GM20000 (cell line): ENCODE measurements at regions not wholly inside any gene's neighbourhood (a gene's known extent, or its start where the extent isn't known, plus 50 kb on each side); places are given as distances from the start of the nearest gene placed in this dataset.
"Not testable (repeated sequence)": the region's sequence is repeated elsewhere in the genome, so short reads cannot be mapped to it uniquely, and the experiment has no call there.

Source experiments
- DNase-seq: peaks from one replicate; pipeline ENCODE4 v3.0.0; 2012; ENCODE audit warnings: low spot score
- CTCF ChIP-seq: IDR thresholded peaks from 2 replicates; pipeline ENCODE4 v1.5.1; 2012; ENCODE audit warnings: mild to moderate bottlenecking, control low read depth; ENCODE audit errors: extremely low read depth, missing control alignments

- DNase-seq: no peak
- no peak for TF ChIP-seq CTCF
These were observed 138.8 kb upstream of the LIFR start for GRCh38 chr5:38695021-38695958.

DNA sequence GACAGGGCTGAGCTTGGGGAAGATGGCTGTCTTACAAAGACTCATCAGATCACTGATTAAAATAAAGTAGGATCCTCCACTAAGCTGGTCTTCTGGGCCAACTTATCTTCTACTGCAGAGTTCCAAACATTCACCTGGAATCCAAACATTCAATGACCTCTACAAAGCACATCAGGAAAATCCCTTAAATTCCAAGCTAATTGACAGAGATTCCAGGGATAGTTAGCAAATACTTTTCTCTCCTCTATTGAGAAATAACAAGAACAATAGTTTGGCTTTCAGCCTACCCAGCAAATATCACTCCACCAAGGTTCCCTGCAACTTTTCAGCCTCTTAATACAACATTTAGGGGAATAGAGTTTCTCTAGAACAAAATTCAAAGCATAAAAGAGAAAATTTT lies 140.6 kb upstream of the LIFR start:
- DNase-seq: no peak

DNA sequence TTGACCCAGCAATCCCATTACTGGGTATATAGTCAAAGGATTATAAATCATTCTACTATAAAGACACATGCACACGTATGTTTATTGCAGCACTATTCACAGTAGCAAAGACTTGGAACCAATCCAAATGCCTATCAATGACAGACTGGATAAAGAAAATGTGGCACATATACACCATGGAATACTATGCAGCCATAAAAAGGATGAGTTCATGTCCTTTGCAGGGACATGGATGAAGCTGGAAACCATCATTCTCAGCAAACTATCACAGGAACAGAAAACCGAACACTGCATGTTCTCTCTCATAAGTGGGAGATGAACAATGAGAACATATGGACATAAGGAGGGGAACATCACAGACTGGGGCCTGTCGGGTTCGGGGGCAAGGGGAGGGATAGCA lies 140.3 kb upstream of the OSMR start:
- DNase-seq: not testable (repeated sequence)

More for the DNA sequence above, 140.6 kb upstream of the LIFR start:
- TF ChIP-seq CTCF: no peak

GRCh38 chr5:38706376-38706775 lies 139.4 kb upstream of the OSMR start:
- no peak for TF ChIP-seq CTCF
- no peak for DNase-seq

DNA sequence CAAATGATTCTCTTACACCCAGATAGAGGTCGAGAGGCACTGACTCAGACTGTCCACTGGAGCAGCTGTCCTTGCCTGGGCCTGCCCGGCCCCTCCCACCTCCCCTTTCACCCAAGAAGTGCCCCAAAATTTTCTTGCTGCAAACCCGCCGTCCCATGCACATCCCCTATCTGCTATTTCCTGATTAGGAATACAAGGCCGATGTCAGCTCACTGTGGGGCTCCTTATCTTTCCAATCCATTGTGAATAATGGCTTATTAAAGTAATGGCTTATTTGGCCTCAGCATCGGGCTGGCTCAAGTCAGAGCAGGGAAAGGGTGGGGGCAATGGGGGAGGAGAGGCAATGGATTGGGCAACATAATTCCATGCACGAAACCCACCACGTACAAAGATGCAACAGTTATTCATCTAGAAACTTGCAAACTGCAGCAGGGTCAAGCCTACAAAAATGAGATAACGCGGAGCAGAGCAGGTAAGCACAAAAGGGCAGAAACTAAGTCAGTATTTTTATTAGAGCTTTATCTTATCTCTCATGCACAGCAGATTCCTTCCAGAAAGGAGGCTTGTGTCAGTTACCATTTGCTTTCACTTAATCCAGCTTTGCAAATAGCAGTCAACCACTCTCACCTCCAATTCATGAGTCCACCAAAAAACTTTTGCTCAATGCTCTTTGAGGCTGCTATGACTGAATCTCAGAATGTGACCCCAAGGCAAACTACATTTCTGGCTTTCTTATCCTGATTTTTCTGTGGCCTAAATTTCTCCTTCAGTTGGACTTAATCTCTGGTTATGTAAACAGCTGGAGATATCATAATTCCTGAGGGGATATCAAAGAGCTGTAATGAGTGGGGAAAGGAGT lies 138.2 kb upstream of the OSMR start:
- TF ChIP-seq CTCF: no peak
- DNase-seq: no peak

DNA sequence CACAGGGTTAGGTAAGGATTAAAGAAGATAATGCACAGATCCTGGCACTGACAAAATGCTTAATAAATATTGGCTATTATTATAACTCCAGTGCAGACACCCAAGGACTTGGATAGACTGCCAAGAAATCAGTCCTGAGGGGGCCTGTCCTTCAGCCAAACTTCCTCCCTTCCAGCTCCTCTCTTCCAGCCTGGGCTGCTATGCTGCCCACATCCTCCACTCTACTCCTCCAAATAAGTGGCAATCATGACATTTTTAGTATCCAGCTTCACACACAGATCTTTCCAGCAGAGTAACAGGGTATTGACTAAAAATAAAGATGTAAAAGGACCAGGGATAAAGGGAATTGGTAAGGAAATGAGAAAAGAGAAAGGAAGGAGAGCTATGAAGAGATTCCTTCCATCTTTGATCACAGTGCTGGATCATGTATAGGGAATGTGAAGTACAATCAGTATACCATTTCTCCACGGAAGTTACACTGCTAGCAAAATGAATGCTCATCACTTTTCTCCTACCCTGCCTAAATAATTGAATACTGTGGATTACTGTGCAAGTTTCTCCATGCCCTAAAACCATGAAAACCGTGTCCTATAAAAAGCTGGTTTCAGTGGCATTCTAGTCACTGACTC lies 136.0 kb upstream of the OSMR start:
- TF ChIP-seq CTCF: no peak
- no peak for DNase-seq

GRCh38 chr5:38710627-38711026 lies 135.2 kb upstream of the OSMR start:
- no peak for TF ChIP-seq CTCF

More at GRCh38 chr5:38710627-38711026, 135.2 kb upstream of the OSMR start:
- no peak for DNase-seq
